Fibroblast of skin of left biceps (primary cell): ENCODE measurements at regions not wholly inside any gene's neighbourhood (a gene's known extent, or its start where the extent isn't known, plus 50 kb on each side); places are given as distances from the start of the nearest gene placed in this dataset.

Experiments used
- DNase-seq, 2 experiments: peaks; one replicate each; pipeline ENCODE4 v3.0.0-alpha.2; 2013; ENCODE audit warnings: low read depth in 2 of 2

DNA sequence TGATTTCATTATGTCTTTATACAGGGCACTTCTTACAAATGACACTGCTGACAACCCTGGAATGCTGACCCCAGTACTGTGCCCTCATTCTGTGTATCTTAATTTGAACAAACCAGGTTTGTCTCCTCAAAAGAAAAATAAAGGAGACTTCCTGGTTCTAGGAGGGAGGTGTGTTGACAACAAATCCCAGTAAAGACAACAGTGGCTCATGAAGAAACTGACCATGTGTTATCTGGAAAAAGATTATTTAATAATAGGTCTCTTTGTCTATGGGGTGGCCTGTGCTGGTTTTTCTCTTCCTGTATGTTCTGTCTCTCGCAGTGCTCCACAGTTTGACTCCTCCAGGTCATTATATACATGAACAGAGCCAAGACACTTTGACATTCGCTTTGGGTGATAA, 454.6 kb downstream of the LMO4 start:
- DNase-seq, result no peak

DNA sequence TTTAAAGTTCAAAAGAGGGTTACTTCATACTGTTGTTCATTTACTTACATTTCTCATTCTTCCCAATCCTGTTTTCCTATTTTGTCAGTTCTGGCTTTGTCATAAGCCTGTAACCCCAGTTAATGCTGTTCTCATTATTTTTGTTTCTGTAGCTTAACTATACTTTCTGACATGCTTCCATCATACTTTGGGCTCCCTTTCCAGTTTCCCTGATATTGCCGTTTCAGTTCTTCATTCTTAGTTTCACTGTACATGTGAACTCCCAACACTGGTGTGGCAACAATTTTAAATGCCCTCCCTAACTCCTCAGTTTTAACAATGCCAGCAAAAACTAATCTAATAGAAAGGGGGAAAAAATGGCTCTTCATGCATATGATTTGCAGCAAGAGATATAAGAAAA, 456.7 kb downstream of the LMO4 start:
- no peak for DNase-seq

DNA sequence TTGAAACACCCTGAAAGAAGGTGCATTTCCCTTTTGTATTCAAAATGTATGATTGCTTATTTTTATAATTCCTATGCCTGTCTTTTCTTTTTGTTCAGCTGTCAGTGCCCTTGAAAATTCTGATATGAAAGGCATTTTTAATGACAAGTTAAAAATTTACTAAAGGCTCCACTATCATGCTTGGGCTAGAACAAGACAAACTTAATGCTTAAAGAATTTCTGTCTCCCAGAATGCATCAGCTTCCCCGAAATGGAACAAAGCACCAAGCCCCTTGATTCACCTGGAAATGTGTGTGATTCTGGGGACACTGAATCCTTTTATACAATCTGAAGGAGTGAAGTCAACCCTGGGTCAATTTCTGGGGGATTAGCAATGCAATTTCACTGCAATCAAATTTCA, 457.5 kb downstream of the LMO4 start:
- no peak for DNase-seq

DNA sequence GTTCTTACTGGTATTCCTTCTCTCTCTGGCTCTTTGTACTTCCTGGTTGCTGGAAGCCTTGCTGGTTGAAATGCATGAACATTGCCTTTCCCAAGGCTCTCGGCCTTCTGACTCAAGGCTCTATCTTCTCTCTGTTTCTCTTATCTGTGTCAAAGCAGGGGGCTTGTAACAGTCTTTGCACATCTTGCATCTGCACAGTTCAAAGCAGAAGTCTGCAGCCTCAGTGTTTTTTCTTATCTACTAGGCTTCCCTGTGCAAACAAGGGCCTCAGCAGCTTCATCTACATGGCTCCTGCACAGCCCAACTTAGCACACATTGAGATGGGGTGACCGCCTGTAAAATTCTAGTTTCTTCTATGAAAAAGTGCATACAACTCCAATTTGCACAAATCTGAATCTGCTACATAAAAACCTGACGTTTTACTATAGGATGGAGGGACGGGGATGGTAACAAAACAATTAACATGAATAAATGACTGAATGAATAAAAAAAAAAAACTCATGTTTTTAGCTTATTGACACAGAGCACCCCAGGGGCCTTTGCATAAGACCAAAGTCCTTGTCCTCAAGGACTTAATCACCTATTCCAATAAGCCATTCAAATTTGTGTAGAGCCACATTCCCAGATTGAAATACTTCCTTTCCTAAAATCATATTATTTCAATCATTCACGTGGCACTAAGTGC, 458.3 kb downstream of the LMO4 start:
- DNase-seq, result no peak

DNA sequence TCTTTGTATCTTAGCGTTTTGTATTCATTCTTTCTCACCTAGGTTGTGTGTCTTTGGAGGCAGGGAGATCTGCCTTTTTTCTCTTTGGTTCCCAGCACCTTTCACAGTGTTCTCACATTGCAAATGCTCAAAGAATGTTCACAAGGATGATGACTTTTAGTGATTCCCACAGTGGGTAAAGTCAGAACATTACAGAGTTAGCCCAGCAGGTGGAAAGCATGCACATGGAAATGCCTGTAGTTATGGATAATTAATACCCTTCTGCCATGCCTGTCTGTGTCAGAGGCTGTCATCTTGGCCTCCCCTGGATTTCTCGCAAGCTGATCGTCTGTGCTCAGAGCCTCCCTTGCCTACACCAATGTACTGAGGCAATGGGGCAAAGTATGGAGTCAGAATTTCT, 458.9 kb downstream of the LMO4 start:
- no peak for DNase-seq

DNA sequence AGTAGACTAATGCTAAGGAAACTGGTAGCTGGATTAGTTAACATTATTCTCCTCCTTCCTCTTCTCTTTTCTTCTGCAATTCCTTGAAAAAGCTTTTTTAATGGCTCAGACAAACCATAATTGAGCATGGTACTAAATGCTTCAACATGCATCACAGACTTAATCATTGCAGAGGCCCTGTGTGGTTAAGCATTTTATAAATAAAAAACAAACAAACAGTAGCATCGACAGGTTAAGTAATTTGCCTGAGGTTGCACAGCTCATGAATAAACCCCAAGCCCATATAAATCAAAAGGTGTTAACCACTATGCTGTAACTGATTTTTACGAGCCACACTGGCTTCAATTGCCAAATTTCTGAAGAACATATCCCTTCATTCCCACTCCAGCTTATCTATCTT, 462.1 kb downstream of the LMO4 start:
- DNase-seq, result no peak

DNA sequence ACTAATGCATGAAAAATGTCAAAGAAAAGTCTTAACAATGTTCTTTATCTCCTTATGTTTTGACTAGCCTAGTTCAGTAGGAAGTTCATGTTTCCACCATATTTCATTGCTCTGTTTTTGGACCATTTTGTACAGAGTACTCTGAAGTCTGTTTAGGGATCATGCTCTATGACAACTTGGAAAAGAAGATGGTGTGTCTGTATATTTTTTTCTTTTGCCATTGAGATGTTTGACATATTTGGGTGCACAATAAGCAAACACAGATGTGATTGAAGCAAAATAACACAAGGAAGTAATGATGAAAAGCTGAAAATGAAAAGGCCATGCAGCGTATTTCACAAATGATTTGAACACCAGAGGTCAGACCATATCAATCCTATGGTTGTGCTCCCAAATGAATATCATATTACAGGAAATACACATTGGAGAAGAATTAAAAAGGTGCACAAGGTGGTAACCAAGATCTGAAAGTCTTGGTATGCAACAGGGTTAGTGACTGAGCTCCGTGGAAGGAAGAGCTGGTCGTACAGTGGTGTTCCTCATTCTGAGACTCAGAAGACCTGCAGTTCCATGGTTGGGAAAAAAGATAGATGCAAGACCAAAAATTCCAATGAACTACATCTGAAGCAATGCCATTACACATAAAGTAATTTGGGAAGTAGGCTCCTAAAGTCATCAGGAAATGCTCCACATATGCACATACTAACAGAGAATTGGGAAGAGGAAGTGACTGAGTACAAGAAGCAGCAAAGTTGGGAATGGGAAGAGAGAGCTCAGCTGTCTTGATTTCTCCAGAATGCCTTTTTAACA, 463.5 kb downstream of the LMO4 start:
- DNase-seq, result no peak

DNA sequence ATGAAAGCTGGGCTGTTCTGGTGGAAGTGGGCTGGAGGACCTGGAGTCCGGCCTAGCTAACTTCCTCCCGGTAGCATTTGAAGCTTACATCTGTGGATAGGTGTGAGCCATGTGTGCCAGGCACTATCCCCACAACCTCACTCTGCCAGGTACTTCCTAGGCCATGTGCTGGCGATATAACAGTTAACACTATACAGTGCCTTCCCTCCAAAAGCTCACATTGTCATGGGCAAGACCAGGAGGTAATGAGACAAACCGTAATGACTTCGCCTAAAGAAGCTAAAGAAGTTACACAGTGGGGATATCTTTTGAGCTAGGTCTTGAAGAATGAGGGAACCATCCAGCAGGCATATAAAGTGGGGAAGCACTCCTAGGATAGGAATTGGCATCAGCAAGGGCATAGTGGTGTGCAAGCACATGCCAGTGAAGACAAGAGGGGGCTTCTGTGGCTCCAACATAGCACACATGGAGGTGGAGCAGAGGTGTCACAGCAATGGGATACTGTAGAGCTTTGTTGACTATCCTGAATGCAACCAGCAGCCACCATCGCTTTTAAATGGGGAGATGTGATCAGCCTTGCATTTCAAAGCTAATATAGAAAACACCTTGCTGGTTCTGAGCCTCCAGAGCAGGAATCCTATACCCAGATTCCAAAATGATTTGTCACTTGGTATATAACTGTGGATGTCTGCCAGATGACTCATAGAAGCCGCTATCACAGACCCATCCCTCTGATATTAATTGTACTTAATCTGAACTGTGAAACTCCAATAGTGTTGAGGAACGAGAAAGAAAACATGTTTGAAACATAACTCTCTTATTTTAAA, 466.3 kb downstream of the LMO4 start:
- peak; percentile 45 to 54 for DNase-seq

DNA sequence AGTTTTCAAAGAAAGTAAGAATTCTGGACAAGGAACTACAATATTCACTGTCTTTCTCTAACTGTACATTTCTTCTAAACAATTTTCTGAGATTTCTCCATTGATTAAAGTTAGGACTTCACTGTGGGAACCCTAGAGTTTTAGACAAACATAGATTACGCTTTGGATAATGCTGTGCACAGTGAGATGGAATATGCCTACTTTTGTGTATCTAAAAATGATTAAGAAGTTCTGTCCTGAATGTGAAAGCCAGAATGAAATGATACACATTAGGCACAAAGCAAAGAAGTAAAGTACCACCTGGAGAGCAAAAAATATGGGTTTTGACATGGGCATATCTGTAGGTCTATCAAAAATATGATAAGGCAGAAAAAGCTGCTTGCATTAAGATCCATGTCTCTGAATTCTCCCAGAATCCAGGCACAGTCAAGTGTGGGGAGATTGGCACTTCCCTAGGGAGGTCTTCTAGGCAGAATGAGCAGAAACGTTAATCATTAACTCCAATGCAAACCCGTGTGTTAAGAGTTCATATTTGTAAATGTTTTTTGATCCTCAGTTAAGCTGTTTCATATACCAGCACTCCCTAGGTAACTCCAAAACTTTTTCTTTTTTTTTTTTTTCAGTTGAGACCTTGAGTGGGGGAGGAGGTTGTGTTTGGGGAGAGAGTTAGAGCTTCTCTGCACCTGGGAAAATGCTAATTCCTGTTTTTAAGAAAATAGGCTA, 467.1 kb downstream of the LMO4 start:
- DNase-seq, result no peak

DNA sequence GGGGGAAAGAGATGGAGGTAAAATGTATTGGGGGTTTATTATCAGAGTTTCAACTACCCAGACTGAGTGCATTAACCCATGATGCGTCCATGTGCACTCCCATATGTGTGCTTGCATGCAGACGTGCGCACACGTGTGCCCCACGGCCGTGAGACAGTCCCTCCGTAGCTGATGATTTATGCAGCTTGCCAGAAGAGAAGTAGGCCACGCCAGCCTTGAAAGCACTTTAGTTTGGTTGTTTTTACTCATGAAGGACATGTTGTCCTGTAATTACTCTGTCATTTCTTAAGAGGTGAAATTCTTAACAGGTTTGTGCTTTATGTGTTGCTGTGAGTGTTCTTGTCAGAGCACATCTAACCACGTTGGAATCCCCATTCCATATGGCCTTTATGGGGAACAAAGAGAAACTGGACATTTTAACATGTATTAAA, 467.8 kb downstream of the LMO4 start:
- no peak for DNase-seq

DNA sequence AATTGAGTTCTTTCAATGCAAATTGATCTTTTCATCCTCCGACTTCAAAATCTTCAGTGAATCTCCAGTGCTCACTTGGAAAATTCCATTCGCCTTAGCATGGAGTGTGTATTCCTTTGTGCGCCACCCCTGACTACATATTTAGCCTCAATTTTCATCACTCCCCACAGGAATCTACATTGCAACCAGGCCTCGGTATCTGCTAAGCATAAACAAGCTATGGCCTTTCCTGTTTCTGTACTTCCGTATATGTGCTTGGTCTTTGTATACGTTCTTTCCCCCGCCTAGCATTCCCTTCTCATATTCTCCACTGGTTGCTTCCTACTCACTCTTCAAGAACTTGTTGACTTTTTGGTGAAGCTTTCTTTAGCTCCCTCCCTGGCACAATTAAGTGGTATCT, 470.8 kb downstream of the LMO4 start:
- DNase-seq, result no peak

DNA sequence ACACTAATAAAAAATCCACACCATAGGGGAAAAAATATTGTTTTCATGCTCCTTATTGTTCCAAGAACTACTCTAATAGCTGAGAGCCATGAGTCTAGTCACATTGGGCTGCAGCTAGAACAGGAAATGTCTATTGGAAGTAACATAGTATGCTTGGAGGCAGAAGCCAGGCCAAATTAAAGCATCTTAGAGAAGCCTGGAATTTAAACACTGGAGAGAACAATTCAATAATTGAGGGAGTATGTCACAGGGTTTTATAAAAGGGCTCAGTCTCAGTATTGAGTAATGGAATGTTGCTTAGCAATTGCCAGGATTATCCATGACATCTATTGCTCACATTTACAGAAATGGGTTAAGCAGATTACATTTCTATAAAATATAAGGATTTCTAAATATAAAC, 471.3 kb downstream of the LMO4 start:
- no peak for DNase-seq

DNA sequence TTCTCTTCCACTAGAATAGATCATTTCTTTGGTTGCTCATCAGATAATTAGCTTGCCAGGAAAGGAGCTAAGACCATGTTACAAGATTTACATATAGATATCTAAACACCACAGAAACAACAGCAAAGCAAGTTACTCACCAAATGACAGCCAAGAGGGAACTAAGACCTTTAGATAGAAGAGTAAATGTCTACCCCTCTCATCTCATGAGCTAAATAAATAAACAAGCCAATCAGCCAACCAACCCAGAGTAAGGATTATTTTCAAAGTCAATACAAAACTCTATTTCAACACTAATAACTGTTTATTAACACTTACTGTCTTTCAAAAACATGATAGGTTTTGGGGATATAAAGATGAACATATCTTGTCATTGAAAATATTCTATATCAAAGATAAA, 474.7 kb downstream of the LMO4 start:
- no peak for DNase-seq

DNA sequence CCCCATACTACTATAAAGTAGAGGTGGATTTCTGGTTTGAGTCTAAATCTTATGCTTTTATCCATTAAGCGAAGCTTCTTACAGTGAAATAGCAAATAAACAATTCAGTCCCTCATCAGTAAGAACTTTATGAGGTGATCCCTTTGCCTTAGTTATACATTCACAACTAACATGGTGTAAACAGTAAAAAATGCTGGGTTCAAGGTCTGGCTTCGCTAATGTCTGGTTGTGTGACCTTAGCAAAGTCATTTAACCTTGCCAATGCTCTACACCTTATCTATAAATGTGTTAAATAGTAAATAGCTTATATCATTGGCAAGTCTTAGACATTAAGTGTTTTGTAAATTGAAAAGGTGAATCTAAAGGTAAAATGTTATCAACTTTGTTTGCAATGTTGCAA, 475.4 kb downstream of the LMO4 start:
- DNase-seq, result no peak

DNA sequence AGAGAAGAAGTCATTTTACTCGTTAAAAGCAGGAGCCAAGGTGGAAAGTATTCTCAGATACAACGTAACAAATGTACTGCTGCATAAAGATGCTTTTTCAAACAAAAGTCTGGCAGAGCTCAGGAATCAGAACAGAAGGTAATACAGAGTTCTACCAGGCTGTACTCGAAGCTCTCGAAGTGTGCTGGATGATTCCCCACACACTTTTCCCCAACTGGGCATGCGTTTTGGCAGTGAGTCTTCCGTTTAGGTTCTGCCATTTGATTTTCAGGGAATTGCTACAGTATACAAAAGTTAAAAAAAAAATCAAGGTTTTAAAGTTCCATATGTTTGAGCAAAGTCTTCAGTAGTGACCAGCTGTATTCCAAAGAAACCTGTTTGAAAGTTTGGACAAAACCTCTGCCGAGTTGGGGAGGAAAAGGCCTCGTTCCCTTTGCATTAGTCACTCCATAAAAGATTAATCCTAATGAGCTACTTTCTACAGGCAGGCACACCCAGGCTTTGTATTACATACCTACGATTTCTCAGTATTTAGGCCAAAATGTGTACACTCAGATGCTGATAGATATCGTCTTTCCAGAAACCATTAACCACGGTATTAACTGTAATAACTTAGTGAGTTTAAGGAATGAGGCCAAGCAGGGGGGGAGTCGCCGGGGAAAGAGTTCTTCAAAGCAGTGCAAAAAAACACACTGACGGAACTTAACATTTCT, 477.1 kb downstream of the LMO4 start:
- DNase-seq, result peak; percentile 66 to 67

DNA sequence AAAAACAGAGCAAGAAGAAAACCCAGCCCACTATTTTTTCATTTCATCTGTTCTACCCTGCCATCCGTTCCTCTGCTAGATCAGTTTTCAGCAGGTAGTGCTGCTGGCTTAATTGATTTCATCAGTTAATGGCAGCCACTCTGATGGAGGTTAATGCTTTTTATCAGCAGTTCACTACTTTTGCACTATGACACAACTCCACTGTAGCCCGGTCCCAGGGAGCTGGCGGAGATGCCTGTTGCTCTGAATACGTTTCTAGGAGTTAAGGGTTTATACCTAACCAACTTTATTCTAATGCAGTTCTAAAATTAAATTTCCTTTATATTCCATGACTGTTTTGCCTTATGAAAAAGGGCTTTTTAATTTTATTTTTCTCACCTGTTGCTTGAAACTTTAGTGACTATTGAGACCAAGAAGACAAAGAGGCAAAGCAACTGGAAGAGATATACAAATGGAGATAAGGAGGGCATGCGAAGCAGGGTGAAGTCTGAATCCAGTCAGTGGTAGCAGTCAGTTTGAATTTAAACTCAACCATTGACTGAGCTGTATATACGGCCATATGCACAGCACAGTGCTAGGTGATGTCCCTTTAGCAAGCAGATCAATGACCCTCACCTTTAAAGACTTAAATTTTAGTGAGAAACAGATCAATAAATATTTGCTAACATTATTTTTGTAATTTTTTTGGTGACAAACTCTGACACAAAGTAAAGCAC, 477.9 kb downstream of the LMO4 start:
- DNase-seq, result no peak

DNA sequence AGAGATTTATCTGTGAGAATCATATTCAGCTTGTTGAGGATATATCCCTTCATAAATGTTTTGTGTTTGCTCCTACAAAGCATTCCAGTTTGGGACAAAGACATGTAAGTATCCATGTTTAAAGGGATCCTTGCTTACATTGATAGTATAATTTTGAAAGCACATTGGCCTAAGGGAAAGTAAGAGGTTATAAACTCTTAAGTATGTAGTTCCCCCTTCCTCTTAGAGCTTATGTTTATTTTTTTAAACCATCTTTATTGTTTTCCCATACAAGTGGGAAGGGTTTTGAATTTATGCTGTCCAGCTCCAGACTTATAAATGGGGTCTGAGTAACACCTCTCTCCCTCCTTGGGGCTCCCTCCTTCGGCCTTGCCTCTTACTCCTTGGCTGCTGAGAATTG, 481.5 kb downstream of the LMO4 start:
- DNase-seq, result no peak

DNA sequence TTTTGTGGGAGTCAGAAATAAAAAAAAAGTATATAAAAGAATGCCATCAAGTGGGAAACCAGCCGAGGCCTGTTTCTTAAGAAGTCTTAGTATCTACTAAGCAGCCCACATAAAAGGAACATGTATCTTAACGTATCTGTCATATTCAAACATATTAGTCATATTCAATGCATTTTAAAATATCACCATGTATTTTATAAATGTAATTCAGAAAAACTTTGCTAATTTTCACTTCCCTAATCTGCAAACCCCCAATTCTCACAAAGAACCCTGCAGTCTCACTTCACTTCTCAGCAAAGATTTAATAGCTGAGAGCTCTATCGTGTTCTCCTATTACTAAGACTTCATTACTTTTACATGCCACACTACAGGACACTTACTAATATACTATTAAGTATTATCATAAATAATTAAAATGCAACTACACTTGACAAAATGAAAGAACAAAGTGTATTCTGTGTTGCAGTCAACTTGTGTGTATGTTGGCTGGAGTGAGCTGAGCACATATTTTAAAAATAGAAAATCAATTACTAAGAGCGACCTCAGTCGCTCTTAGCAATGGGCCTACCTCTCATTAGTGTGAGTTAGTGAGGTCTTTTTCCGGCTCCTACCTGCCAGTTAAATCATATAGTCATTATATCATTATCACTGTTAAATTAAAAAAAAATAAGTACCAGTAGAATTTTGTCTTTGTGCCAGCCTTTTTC, 484.3 kb downstream of the LMO4 start:
- DNase-seq, result no peak

DNA sequence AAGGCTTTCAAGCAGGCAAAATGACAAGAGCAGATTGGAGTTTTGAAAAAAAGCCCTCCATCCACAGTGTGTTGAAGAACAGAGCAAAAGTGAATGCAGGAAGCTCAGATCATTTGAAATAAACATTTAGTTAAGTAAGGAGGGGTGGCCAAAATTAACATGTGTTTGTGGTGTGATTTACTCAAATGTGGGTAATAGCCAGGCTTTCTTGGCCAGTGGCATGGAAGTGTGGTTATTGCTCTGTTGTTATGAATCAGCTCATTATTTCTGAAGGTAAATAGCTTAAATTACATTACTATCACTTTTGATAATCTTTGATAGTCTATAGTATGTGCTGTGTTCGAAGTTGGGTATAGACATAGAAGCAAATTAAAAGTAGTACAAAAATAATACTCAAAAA, 485.9 kb downstream of the LMO4 start:
- DNase-seq, result no peak

DNA sequence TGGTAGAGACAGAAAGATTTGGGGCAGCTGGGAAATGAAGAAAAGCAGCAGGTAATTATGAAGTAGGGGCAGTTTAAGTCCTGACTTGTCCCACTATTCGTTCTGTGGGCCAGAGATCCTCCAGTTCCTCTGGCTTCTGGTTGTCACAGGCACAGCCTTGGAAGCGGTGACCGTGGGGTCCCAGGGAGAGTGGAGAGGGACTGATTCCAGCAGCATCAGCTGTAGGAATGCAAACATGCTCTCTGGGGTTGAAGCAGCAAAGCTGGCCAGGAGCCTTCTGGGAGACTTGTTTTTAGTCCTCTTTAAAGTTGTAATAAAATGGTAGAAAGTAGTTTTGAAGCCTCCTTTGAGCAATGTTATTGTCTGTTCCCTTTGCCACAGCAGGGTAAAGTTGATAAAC, 488.0 kb downstream of the LMO4 start:
- DNase-seq, result no peak
